ENCODE measurements at regions not wholly inside any gene's neighbourhood (a gene's known extent, or its start where the extent isn't known, plus 50 kb on each side); places are given as distances from the start of the nearest gene placed in this dataset.
"Not testable (repeated sequence)": the region's sequence is repeated elsewhere in the genome, so short reads cannot be mapped to it uniquely, and the experiment has no call there.

GRCh38 chr3:65262548-65262947 lies 574.7 kb upstream of the ADAMTS9 start:
- H3K4me3 ChIP-seq (replicated peaks; ENCODE audit: insufficient read depth, low read length) = no peak overlapping the region

GRCh38 chr3:65259946-65260345 lies 572.1 kb upstream of the ADAMTS9 start:
- TF ChIP-seq POLR2AphosphoS5 (IDR thresholded peaks at IDR 0.05; ENCODE audit: low read depth) (no peak), REST (IDR thresholded peaks at IDR 0.05; ENCODE audit: insufficient replicate concordance, low read depth) (no peak), GABPA (IDR thresholded peaks at IDR 0.05; ENCODE audit: low read depth) (no peak), CTCF (IDR thresholded peaks at IDR 0.05; ENCODE audit: insufficient read depth, low read length) (no peak), SPI1 (IDR thresholded peaks at IDR 0.05; ENCODE audit: borderline replicate concordance, low read depth) (no peak)
- H3K27ac ChIP-seq (replicated peaks) = no peak overlapping the region
- H3K4me3 ChIP-seq (replicated peaks; ENCODE audit: insufficient read depth, low read length) = no peak overlapping the region
- H3K27me3 ChIP-seq (ENCODE audit: insufficient read depth, poor library complexity, severe bottlenecking) = no peaks in the 10 kb centered on the region
- no peak for DNase-seq (ENCODE audit: low read depth in 1 of 2, low spot score in 1 of 2)

More at GRCh38 chr3:65262548-65262947, 574.7 kb upstream of the ADAMTS9 start:
- no peak for TF ChIP-seq REST (IDR thresholded peaks at IDR 0.05; ENCODE audit: insufficient replicate concordance, low read depth)
- no peak for TF ChIP-seq GABPA (IDR thresholded peaks at IDR 0.05; ENCODE audit: low read depth)
- TF ChIP-seq CTCF (IDR thresholded peaks at IDR 0.05; ENCODE audit: insufficient read depth, low read length) = no peak
- no peak for TF ChIP-seq SPI1 (IDR thresholded peaks at IDR 0.05; ENCODE audit: borderline replicate concordance, low read depth)
- TF ChIP-seq POLR2AphosphoS5 (IDR thresholded peaks at IDR 0.05; ENCODE audit: low read depth) = no peak
- no peak for DNase-seq (ENCODE audit: low read depth in 1 of 2, low spot score in 1 of 2)
- Histone ChIP-seq H3K27me3 (ENCODE audit: insufficient read depth, poor library complexity, severe bottlenecking) (no peaks in the 10 kb centered on the region), H3K27ac (replicated peaks) (no peak overlapping the region)

DNA sequence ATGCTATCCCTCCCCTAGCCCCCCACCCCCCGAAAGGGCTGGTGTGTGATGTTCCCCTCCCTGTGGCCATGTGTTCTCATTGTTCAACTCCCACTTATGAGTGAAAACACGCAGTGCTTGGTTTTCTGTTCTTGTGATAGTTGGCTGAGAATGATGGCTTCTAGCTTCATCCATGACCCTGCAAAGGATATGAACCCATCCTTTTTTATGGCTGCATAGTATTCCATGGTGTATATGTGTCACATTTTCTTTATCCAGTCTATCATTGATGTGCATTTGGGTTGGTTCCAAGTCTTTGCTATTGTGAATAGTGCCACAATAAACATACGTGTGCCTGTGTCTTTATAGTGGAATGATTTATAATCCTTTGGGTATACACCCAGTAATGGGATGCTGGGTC lies 565.1 kb upstream of the ADAMTS9 start:
- H3K27me3 ChIP-seq (ENCODE audit: insufficient read depth, poor library complexity, severe bottlenecking); H3K4me3 ChIP-seq (replicated peaks; ENCODE audit: insufficient read depth, low read length); H3K27ac ChIP-seq (replicated peaks); DNase-seq (ENCODE audit: low read depth in 1 of 2, low spot score in 1 of 2): not testable (repeated sequence)

GRCh38 chr3:65252266-65252665 lies 564.5 kb upstream of the ADAMTS9 start:
- Histone ChIP-seq H3K4me3 (replicated peaks; ENCODE audit: insufficient read depth, low read length) (no peak overlapping the region), H3K27ac (replicated peaks) (no peak overlapping the region), H3K27me3 (ENCODE audit: insufficient read depth, poor library complexity, severe bottlenecking) (no peaks in the 10 kb centered on the region)
- no peak for DNase-seq (ENCODE audit: low read depth in 1 of 2, low spot score in 1 of 2)
- TF ChIP-seq GABPA (IDR thresholded peaks at IDR 0.05; ENCODE audit: low read depth) (no peak), POLR2AphosphoS5 (IDR thresholded peaks at IDR 0.05; ENCODE audit: low read depth) (no peak), CTCF (IDR thresholded peaks at IDR 0.05; ENCODE audit: insufficient read depth, low read length) (no peak), REST (IDR thresholded peaks at IDR 0.05; ENCODE audit: insufficient replicate concordance, low read depth) (no peak), SPI1 (IDR thresholded peaks at IDR 0.05; ENCODE audit: borderline replicate concordance, low read depth) (no peak)

All from HL-60 (cell line).